K562 (cell line): ENCODE measurements at regions not wholly inside any gene's neighbourhood (a gene's known extent, or its start where the extent isn't known, plus 50 kb on each side); places are given as distances from the start of the nearest gene placed in this dataset.

Experiments
- ATAC-seq: fragments of 200-7000 bp; cut with Tn5 transposase; 3 replicates; pipeline ENCODE4 v1.9.1; 2020; ENCODE audit warnings: moderate library complexity
- BruUV-seq: library from RNA; stranded (reverse); fragments of 400-500 nt; replicated peaks from 2 replicates; lab custom pipeline; 2021; lab: Mats Ljungman, UMichigan
- CTCF ChIA-PET: fragments of 300-600 bp; formaldehyde crosslinking; extraction: SDS; loops from one replicate; lab custom pipeline; 2021; ENCODE audit warnings: low intra/inter-chr PET ratio; lab: Yijun Ruan, JAX
- POLR2A ChIA-PET: fragments of 300-600, 350-650 bp; sonication (Branson Sonifier 250); formaldehyde crosslinking; extraction: SDS; loops from one replicate; lab custom pipeline; 2021; ENCODE audit warnings: antibody characterized with exemption, inconsistent platforms; lab: Yijun Ruan, JAX
- DNase-seq, 4 experiments: peaks; one replicate each; pipeline versions ENCODE4 v3.0.0 to v3.0.0-alpha.2; 2011 to 2018; ENCODE audit warnings: low spot score in 3 of 4, mixed read lengths in 3 of 4; ENCODE audit errors: extremely low read depth in 1 of 4
- FAIRE-seq: peaks from 2 replicates; lab custom pipeline; 2011; peaks lifted over from hg19 to GRCh38; lab: Jason Lieb, UNC
- H2AFZ ChIP-seq: 2 replicates; pipeline ENCODE4 v1.6.0; 2011; ENCODE audit warnings: low read depth, low read length, control low read depth, inconsistent platforms
- H3K27ac ChIP-seq: fragments of 200-600 bp; 3 replicates; pipeline ENCODE4 v1.8.0; 2011; ENCODE audit warnings: low read depth, mild to moderate bottlenecking, control low read depth, inconsistent platforms, low read length, moderate library complexity, mixed read lengths; ENCODE audit errors: extremely low read depth
- H3K27me3 ChIP-seq, 2 experiments: fragments of 300-600 bp in 1 of 2; 2 replicates in 1 of 2; 3 replicates in 1 of 2; pipeline versions ENCODE4 v1.6.0 to v1.8.0; 2011; ENCODE audit warnings: inconsistent platforms in 2 of 2, low read length in 2 of 2, mild to moderate bottlenecking in 1 of 2, mixed read lengths in 1 of 2, moderate library complexity in 1 of 2; ENCODE audit not compliant: control insufficient read depth in 2 of 2, insufficient read depth in 2 of 2
- H3K36me3 ChIP-seq: fragments of 300-600 bp; 3 replicates; pipeline ENCODE4 v1.8.0; 2011; ENCODE audit warnings: mild to moderate bottlenecking, low read length, inconsistent platforms; ENCODE audit not compliant: control insufficient read depth, insufficient read depth
- H3K4me1 ChIP-seq, 2 experiments: fragments of 200-600 bp in 1 of 2; replicated peaks in 1 of 2; 2 replicates in 1 of 2; 3 replicates in 1 of 2; pipeline versions ENCODE4 v1.5.1 to v1.8.0; 2011; ENCODE audit warnings: inconsistent platforms in 2 of 2, low read length in 2 of 2, mild to moderate bottlenecking in 1 of 2, mixed read lengths in 1 of 2, moderate library complexity in 1 of 2; ENCODE audit not compliant: control insufficient read depth in 2 of 2, insufficient read depth in 2 of 2
- H3K4me2 ChIP-seq: 2 replicates; pipeline ENCODE4 v1.6.1; 2011; ENCODE audit warnings: low read length, control low read depth, inconsistent platforms, mixed read lengths; ENCODE audit not compliant: insufficient read depth
- H3K4me3 ChIP-seq: fragments of 200-600 bp; sonication (generic), shearing (Covaris generic); 2 replicates; pipeline ENCODE4 v1.5.1; 2016; ENCODE audit warnings: control low read depth, inconsistent platforms
- H3K79me2 ChIP-seq: fragments of 200-600 bp; 3 replicates; pipeline ENCODE4 v1.8.0; 2011; ENCODE audit warnings: low read length, inconsistent platforms; ENCODE audit not compliant: control insufficient read depth, insufficient read depth
- H3K9ac ChIP-seq, 2 experiments: 2 replicates each; pipeline versions ENCODE4 v1.6.0 to v1.6.1; 2011; ENCODE audit warnings: low read depth in 2 of 2, low read length in 2 of 2, control low read depth in 1 of 2, inconsistent platforms in 1 of 2, mild to moderate bottlenecking in 1 of 2, mixed read lengths in 1 of 2; ENCODE audit not compliant: insufficient read depth in 1 of 2
- H3K9me1 ChIP-seq: one replicate; pipeline ENCODE4 v1.6.0; 2011; ENCODE audit warnings: inconsistent platforms, mild to moderate bottlenecking, low read length, moderate library complexity; ENCODE audit not compliant: control insufficient read depth, insufficient read depth
- H3K9me3 ChIP-seq: replicated peaks from 2 replicates; pipeline ENCODE4 v1.5.1; 2011; ENCODE audit warnings: low read depth, low read length, inconsistent platforms; ENCODE audit not compliant: control insufficient read depth, insufficient read depth
- H4K20me1 ChIP-seq: replicated peaks from 2 replicates; pipeline ENCODE4 v1.6.1; 2011; ENCODE audit warnings: low read length, inconsistent platforms, mixed read lengths; ENCODE audit not compliant: control insufficient read depth, insufficient read depth
- ARHGAP35 ChIP-seq: fragments of 450-650 bp; IDR thresholded peaks from 2 replicates; pipeline ENCODE4 v1.6.1; 2018; ENCODE audit not compliant: partially characterized antibody
- ATF7 ChIP-seq: fragments of 450-650 bp; IDR thresholded peaks from 2 replicates; pipeline ENCODE4 v1.7.1; 2014; ENCODE audit warnings: mild to moderate bottlenecking, moderate library complexity
- BACH1 ChIP-seq: fragments of 200-800 bp; sonication (Bioruptor generic); IDR thresholded peaks from 2 replicates; pipeline ENCODE4 v1.6.1; 2016; ENCODE audit warnings: missing genetic modification characterization, missing compliant biosample characterization
- CEBPB ChIP-seq: fragments of 450-650 bp; IDR thresholded peaks from 2 replicates; pipeline ENCODE4 v1.6.1; 2016; ENCODE audit warnings: missing genetic modification characterization, missing compliant biosample characterization
- GATAD2A ChIP-seq: fragments of 450-650 bp; IDR thresholded peaks from 2 replicates; pipeline ENCODE4 v1.6.1; 2017
- GTF2A2 ChIP-seq: IDR thresholded peaks from 2 replicates; pipeline ENCODE4 v1.6.1; 2016; ENCODE audit warnings: mild to moderate bottlenecking, missing genetic modification characterization, missing compliant biosample characterization
- JUN ChIP-seq, 2 experiments: sonication (generic) in 1 of 2; formaldehyde crosslinking in 1 of 2; IDR thresholded peaks; 2 replicates each; pipeline versions ENCODE4 v1.6.1 to v1.8.0; 2012 to 2022; ENCODE audit warnings: borderline replicate concordance in 2 of 2, mild to moderate bottlenecking in 2 of 2, improper control_type of control experiment in 1 of 2, low read depth in 1 of 2, low read length in 1 of 2, missing genetic modification reagents in 1 of 2
- KLF13 ChIP-seq: fragments of 450-650 bp; IDR thresholded peaks from 2 replicates; pipeline ENCODE4 v1.6.1; 2016; ENCODE audit warnings: missing genetic modification characterization, low read depth, mild to moderate bottlenecking, missing compliant biosample characterization, moderate library complexity, borderline replicate concordance
- MAZ ChIP-seq, 2 experiments: fragments of 450-650 bp in 1 of 2; sonication (generic) in 1 of 2; formaldehyde crosslinking; IDR thresholded peaks in 1 of 2; conservative IDR thresholded peaks in 1 of 2; 2 replicates each; pipeline versions ENCODE4 v1.4.0 to v1.5.0; 2020; ENCODE audit warnings: mild to moderate bottlenecking in 1 of 2, missing genetic modification reagents in 1 of 2
- NR2C1 ChIP-seq, 2 experiments: fragments of 450-650 bp; IDR thresholded peaks; 2 replicates each; pipeline ENCODE4 v1.6.1; 2017; ENCODE audit warnings: mild to moderate bottlenecking in 2 of 2, antibody characterized with exemption in 1 of 2, inconsistent platforms in 1 of 2, missing compliant biosample characterization in 1 of 2, missing genetic modification characterization in 1 of 2
- PTRF ChIP-seq: fragments of 450-650 bp; IDR thresholded peaks from 2 replicates; pipeline ENCODE4 v1.6.1; 2016; ENCODE audit warnings: mild to moderate bottlenecking, missing genetic modification characterization, missing compliant biosample characterization
- PYGO2 ChIP-seq: fragments of 450-650 bp; IDR thresholded peaks from 2 replicates; pipeline ENCODE4 v1.6.1; 2016; ENCODE audit warnings: mild to moderate bottlenecking, missing genetic modification characterization, moderate library complexity, missing compliant biosample characterization
- SMARCA5 ChIP-seq: fragments of 450-650 bp; IDR thresholded peaks from 2 replicates; pipeline ENCODE4 v1.6.1; 2016
- THRAP3 ChIP-seq: fragments of 450-650 bp; IDR thresholded peaks from 2 replicates; pipeline ENCODE4 v1.6.1; 2016; ENCODE audit warnings: mild to moderate bottlenecking, inconsistent platforms, borderline replicate concordance
- ZBED1 ChIP-seq: IDR thresholded peaks from 2 replicates; pipeline ENCODE4 v1.6.1; 2014
- ZKSCAN1 ChIP-seq: fragments of 150-350 bp; IDR thresholded peaks from 2 replicates; pipeline ENCODE4 v1.6.1; 2016; ENCODE audit warnings: low read depth, low read length
- ZNF324 ChIP-seq: fragments of 250-450 bp; sonication (Bioruptor Pico); IDR thresholded peaks from 2 replicates; pipeline ENCODE4 v1.4.0; 2020; ENCODE audit warnings: mild to moderate bottlenecking
- ZNF668 ChIP-seq: fragments of 250-450 bp; sonication (Bioruptor Pico); IDR thresholded peaks from 2 replicates; pipeline ENCODE4 v1.8.0; 2022; ENCODE audit warnings: mild to moderate bottlenecking, inconsistent platforms
- ZNF778 ChIP-seq: fragments of 450-650 bp; formaldehyde crosslinking; IDR thresholded peaks from 2 replicates; pipeline ENCODE4 v1.4.0; 2020; ENCODE audit warnings: mild to moderate bottlenecking, moderate library complexity
- WGBS: fragments of 100-300 bp; shearing (Covaris generic); methylation state at CpG from one replicate; pipeline ENCODE4 v1.1.6; 2016; ENCODE audit warnings: low coverage, mixed read lengths; ENCODE audit not compliant: insufficient coverage; ENCODE audit errors: missing lambda C conversion rate; 5-methylcytosine and 5-hydroxymethylcytosine counted together
- in situ Hi-C: fragments of 300-500 bp; cut with MboI; formaldehyde crosslinking; loops from 4 replicates; pipeline ENCODE4 v1.15.0; 2018; ENCODE audit warnings: inconsistent platforms, mixed read lengths
- intact Hi-C: fragments of 100-400 bp; cut with micrococcal nuclease; formaldehyde crosslinking; loops from 2 replicates; pipeline ENCODE4 v1.14.2; 2022

DNA sequence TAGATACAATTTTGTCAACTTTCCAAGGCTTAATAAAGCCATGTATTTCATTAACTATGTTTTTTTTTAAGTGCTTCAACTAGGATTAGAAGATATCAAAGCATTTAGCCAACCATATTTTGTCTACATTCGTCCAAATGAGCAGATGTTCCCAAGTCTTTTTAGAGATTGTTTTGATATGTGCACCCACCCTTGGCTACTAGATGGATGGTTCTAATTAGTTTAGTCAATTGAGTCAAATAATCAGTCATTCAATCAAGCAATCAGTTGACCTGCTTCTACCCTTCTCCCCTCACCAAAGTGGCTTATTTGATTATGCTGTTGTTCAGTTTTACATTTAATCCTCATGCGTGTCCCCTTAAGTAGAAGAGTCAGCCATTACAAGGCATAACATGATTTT is 319.5 kb upstream of the TNC start:
- no TSS peak for BruUV-seq
- 0% methylated on average over 2 of the region's 2 CpGs for WGBS
- CTCF ChIA-PET = no interaction called here

DNA sequence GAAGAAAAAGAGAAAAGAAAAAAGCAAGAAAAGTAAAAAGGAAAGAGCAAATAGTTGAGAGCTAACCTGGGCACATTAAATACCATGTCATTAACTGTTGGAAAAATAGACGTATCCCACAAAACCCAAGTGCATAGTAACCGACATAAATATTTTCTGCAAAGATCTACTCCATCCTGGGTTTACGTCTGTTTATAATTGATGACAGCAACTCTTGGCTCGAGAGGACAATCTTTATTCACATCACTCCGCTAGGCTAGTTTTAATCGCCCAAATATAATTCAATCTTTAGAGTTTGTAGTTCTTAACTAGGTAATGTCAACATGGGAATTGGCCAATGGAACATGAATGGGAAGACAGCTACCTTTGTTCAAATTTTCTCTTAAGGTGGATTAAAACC is 321.7 kb upstream of the TNC start:
- ATAC-seq (no peak), FAIRE-seq (no peak), DNase-seq (no peak)
- H3K9me3 ChIP-seq = no peaks in the 10 kb centered on the region
- no peaks in the 10 kb centered on the region for H3K36me3 ChIP-seq
- in situ Hi-C loops = no loop called here
- no peak overlapping the region for H3K4me3 ChIP-seq
- H3K27me3 ChIP-seq = no peaks in the 10 kb centered on the region
- no peaks in the 10 kb centered on the region for H3K9me1 ChIP-seq
- TF ChIP-seq GATAD2A (no peak), PYGO2 (tag) (no peak), CEBPB (tag) (no peak), NR2C1 (IDR thresholded peaks at IDR 0.05) (no peak), NR2C1 (tag; IDR thresholded peaks at IDR 0.05) (no peak), ZKSCAN1 (no peak), ARHGAP35 (no peak), MAZ (CRISPR knock-in tag; conservative IDR thresholded peaks at IDR 0.05 in 1 of 2, IDR thresholded peaks at IDR 0.05 in 1 of 2) (no peak), ZNF778 (no peak), ZNF668 (CRISPR knock-in tag) (no peak), JUN (IDR thresholded peaks at IDR 0.05; ENCODE audit: borderline replicate concordance, low read depth, low read length) (no peak), JUN (CRISPR knock-in tag; IDR thresholded peaks at IDR 0.05; ENCODE audit: borderline replicate concordance) (no peak), SMARCA5 (no peak), KLF13 (tag) (no peak), GTF2A2 (tag) (no peak), ZBED1 (no peak), ZNF324 (CRISPR knock-in tag) (no peak)
- no peaks in the 10 kb centered on the region for H3K79me2 ChIP-seq
- intact Hi-C loops = no loop called here
- H2AFZ ChIP-seq = no peak overlapping the region
- no TSS peak for BruUV-seq
- no peak overlapping the region for H3K27ac ChIP-seq
- no peak overlapping the region for H3K4me2 ChIP-seq
- no peaks in the 10 kb centered on the region for H4K20me1 ChIP-seq
- H3K4me1 ChIP-seq = no peaks in the 10 kb centered on the region
- ChIA-PET CTCF (no interaction called here), POLR2A (no interaction called here)
- no peak overlapping the region for H3K9ac ChIP-seq
- 0% methylated on average over 6 of the region's 6 CpGs for WGBS

More for the DNA sequence above, 319.5 kb upstream of the TNC start:
- intact Hi-C loops (no loop called here), in situ Hi-C loops (no loop called here)
- no peaks in the 10 kb centered on the region for H3K36me3 ChIP-seq
- no peaks in the 10 kb centered on the region for H4K20me1 ChIP-seq
- H3K79me2 ChIP-seq = no peaks in the 10 kb centered on the region
- H3K9me1 ChIP-seq = no peaks in the 10 kb centered on the region
- H3K27me3 ChIP-seq = no peaks in the 10 kb centered on the region
- H3K9ac ChIP-seq = no peak overlapping the region
- no peak for ATAC-seq
- no peak overlapping the region for H2AFZ ChIP-seq
- no peak for FAIRE-seq
- H3K9me3 ChIP-seq = no peaks in the 10 kb centered on the region
- DNase-seq = no peak
- POLR2A ChIA-PET = no interaction called here
- H3K4me2 ChIP-seq = no peak overlapping the region
- TF ChIP-seq PTRF (tag) (no peak), THRAP3 (no peak), ATF7 (no peak), BACH1 (tag) (no peak)
- no peak overlapping the region for H3K27ac ChIP-seq
- H3K4me3 ChIP-seq = no peak overlapping the region
- H3K4me1 ChIP-seq = no peaks in the 10 kb centered on the region
